IMR-90 (cell line): ENCODE measurements at regions not wholly inside any gene's neighbourhood (a gene's known extent, or its start where the extent isn't known, plus 50 kb on each side); places are given as distances from the start of the nearest gene placed in this dataset.

Source experiments
- ATAC-seq: fragments of 200-7000 bp; cut with Tn5 transposase; 2 replicates; pipeline ENCODE4 v1.9.1; 2020; ENCODE audit warnings: low read depth, mild to moderate bottlenecking, moderate library complexity
- BruUV-seq: library from RNA; stranded (reverse); fragments of 400-500 nt; replicated peaks from 2 replicates; lab custom pipeline; 2021; lab: Mats Ljungman, UMichigan
- CTCF ChIA-PET: fragments of 300-600 bp; formaldehyde crosslinking; extraction: SDS; loops from one replicate; lab custom pipeline; 2021; ENCODE audit warnings: antibody characterized with exemption; lab: Yijun Ruan, JAX
- POLR2A ChIA-PET: fragments of 300-600 bp; sonication (Branson Sonifier 250); formaldehyde crosslinking; loops from one replicate; lab custom pipeline; 2022; ENCODE audit warnings: antibody characterized with exemption; ENCODE audit not compliant: unreplicated experiment; lab: Charles Lee
- DNase-seq: peaks from one replicate; pipeline ENCODE4 v3.0.0; 2013
- H2AFZ ChIP-seq: replicated peaks from 2 replicates; pipeline ENCODE3; 2013; ENCODE audit warnings: low read length, mild to moderate bottlenecking; ENCODE audit not compliant: poor library complexity
- H2AK5ac ChIP-seq: 2 replicates; pipeline ENCODE4 v1.6.1; 2013; ENCODE audit warnings: low read depth, low read length, inconsistent platforms
- H2AK9ac ChIP-seq: replicated peaks from 2 replicates; pipeline ENCODE3; 2013; ENCODE audit warnings: mild to moderate bottlenecking, low read depth, low read length, moderate library complexity; ENCODE audit not compliant: poor library complexity
- H2BK120ac ChIP-seq: 2 replicates; pipeline ENCODE4 v1.6.1; 2013; ENCODE audit warnings: low read depth, low read length, inconsistent platforms
- H2BK15ac ChIP-seq: 3 replicates; pipeline ENCODE4 v1.6.1; 2013; ENCODE audit warnings: low read depth, low read length, inconsistent platforms
- H2BK20ac ChIP-seq: 2 replicates; pipeline ENCODE4 v1.6.1; 2013; ENCODE audit warnings: low read depth, mild to moderate bottlenecking, inconsistent platforms, low read length, moderate library complexity
- H2BK5ac ChIP-seq: 2 replicates; pipeline ENCODE4 v1.6.1; 2013; ENCODE audit warnings: mild to moderate bottlenecking, low read depth, low read length, inconsistent platforms; ENCODE audit not compliant: poor library complexity, severe bottlenecking
- H3K14ac ChIP-seq: replicated peaks from 2 replicates; pipeline ENCODE4 v1.6.1; 2013; ENCODE audit warnings: low read depth, low read length, inconsistent platforms
- H3K18ac ChIP-seq: 2 replicates; pipeline ENCODE4 v1.6.1; 2013; ENCODE audit warnings: low read depth, low read length, control low read depth
- H3K23ac ChIP-seq: 2 replicates; pipeline ENCODE4 v1.6.1; 2013; ENCODE audit warnings: low read depth, low read length, inconsistent platforms
- H3K27ac ChIP-seq: 2 replicates; pipeline ENCODE4 v1.5.1; 2013; ENCODE audit warnings: mild to moderate bottlenecking, control low read depth, low read length; ENCODE audit not compliant: insufficient read depth
- H3K27me3 ChIP-seq: 2 replicates; pipeline ENCODE4 v1.6.1; 2013; ENCODE audit warnings: low read length; ENCODE audit not compliant: control insufficient read depth, insufficient read depth
- H3K36me3 ChIP-seq: 2 replicates; pipeline ENCODE4 v1.6.1; 2013; ENCODE audit warnings: low read length, mixed read lengths; ENCODE audit not compliant: control insufficient read depth, insufficient read depth
- H3K4ac ChIP-seq: 2 replicates; pipeline ENCODE4 v1.6.1; 2013; ENCODE audit warnings: low read depth, low read length, inconsistent platforms
- H3K4me1 ChIP-seq: 2 replicates; pipeline ENCODE4 v1.6.1; 2013; ENCODE audit warnings: low read length, mixed read lengths; ENCODE audit not compliant: control insufficient read depth, insufficient read depth
- H3K4me2 ChIP-seq: 2 replicates; pipeline ENCODE4 v1.6.1; 2013; ENCODE audit warnings: low read depth, mild to moderate bottlenecking, control low read depth, low read length, moderate library complexity
- H3K4me3 ChIP-seq: 2 replicates; pipeline ENCODE4 v1.5.1; 2013; ENCODE audit warnings: low read depth, mild to moderate bottlenecking, control low read depth, low read length, moderate library complexity; ENCODE audit not compliant: insufficient read depth
- H3K56ac ChIP-seq: 2 replicates; pipeline ENCODE4 v1.6.1; 2013; ENCODE audit warnings: low read length, inconsistent platforms; ENCODE audit not compliant: insufficient read depth; ENCODE audit errors: extremely low read depth
- H3K79me1 ChIP-seq, 2 experiments: 2 replicates each; pipeline ENCODE4 v1.6.1; 2013; ENCODE audit warnings: low read length in 2 of 2, inconsistent platforms in 1 of 2, low read depth in 1 of 2
- H3K9ac ChIP-seq: 2 replicates; pipeline ENCODE4 v1.6.1; 2013; ENCODE audit warnings: low read depth, low read length, control low read depth
- H3K9me1 ChIP-seq: 2 replicates; pipeline ENCODE4 v1.6.1; 2013; ENCODE audit warnings: low read length, inconsistent platforms; ENCODE audit not compliant: insufficient read depth
- H3K9me3 ChIP-seq: 2 replicates; pipeline ENCODE4 v1.6.1; 2013; ENCODE audit warnings: low read length; ENCODE audit not compliant: control insufficient read depth, insufficient read depth
- H4K20me1 ChIP-seq: 2 replicates; pipeline ENCODE4 v1.6.1; 2013; ENCODE audit warnings: low read length, inconsistent platforms; ENCODE audit not compliant: insufficient read depth
- H4K5ac ChIP-seq: 2 replicates; pipeline ENCODE4 v1.6.1; 2013; ENCODE audit warnings: mild to moderate bottlenecking, low read depth, low read length, control low read depth
- H4K8ac ChIP-seq, 2 experiments: 2 replicates each; pipeline ENCODE4 v1.6.1; 2013; ENCODE audit warnings: low read depth in 2 of 2, low read length in 2 of 2, control low read depth in 1 of 2, inconsistent platforms in 1 of 2
- H4K91ac ChIP-seq: 2 replicates; pipeline ENCODE4 v1.6.1; 2013; ENCODE audit warnings: low read depth, low read length, inconsistent platforms; ENCODE audit not compliant: insufficient read depth
- CHD1 ChIP-seq: IDR thresholded peaks from 2 replicates; pipeline ENCODE4 v1.6.1; 2012; ENCODE audit warnings: low read depth, low read length, improper control_type of control experiment
- CTCF ChIP-seq: conservative IDR thresholded peaks from 2 replicates; pipeline ENCODE4 v1.5.1; 2012; ENCODE audit warnings: mild to moderate bottlenecking, low read depth, low read length, improper control_type of control experiment
- RAD21 ChIP-seq: IDR thresholded peaks from 2 replicates; pipeline ENCODE4 v1.6.1; 2012; ENCODE audit warnings: low read length, improper control_type of control experiment
- RFX5 ChIP-seq: IDR thresholded peaks from 2 replicates; pipeline ENCODE4 v1.8.0; 2012; ENCODE audit warnings: low read depth, mild to moderate bottlenecking, low read length, moderate library complexity
- SMC3 ChIP-seq: fragments of 150-350 bp; IDR thresholded peaks from 2 replicates; pipeline ENCODE4 v1.6.1; 2016; ENCODE audit warnings: low read depth, mild to moderate bottlenecking, antibody characterized with exemption, low read length, moderate library complexity
- WGBS, 2 experiments: methylation state at CpG; one replicate each; pipeline versions ENCODE4 v1.1.5 to v1.1.7; 2013; ENCODE audit warnings: missing lambda C conversion rate in 2 of 2; ENCODE audit not compliant: insufficient read length in 1 of 2; ENCODE audit errors: extremely low coverage in 2 of 2; 5-methylcytosine and 5-hydroxymethylcytosine counted together
- dilution Hi-C: fragments of 300-500 bp; cut with HindIII; formaldehyde crosslinking; loops from one replicate; pipeline ENCODE4 v1.14.3; 2018; ENCODE audit warnings: low sequenced_read_pairs; ENCODE audit not compliant: unreplicated experiment
- in situ Hi-C: fragments of 300-500 bp; cut with MboI; formaldehyde crosslinking; loops from 3 replicates; pipeline ENCODE4 v1.14.3; 2019; ENCODE audit warnings: low sequenced_read_pairs, inconsistent platforms, mixed read lengths
- intact Hi-C: fragments of 100-400 bp; cut with micrococcal nuclease; formaldehyde crosslinking; loops from 2 replicates; pipeline ENCODE4 v1.10.0; 2022

DNA sequence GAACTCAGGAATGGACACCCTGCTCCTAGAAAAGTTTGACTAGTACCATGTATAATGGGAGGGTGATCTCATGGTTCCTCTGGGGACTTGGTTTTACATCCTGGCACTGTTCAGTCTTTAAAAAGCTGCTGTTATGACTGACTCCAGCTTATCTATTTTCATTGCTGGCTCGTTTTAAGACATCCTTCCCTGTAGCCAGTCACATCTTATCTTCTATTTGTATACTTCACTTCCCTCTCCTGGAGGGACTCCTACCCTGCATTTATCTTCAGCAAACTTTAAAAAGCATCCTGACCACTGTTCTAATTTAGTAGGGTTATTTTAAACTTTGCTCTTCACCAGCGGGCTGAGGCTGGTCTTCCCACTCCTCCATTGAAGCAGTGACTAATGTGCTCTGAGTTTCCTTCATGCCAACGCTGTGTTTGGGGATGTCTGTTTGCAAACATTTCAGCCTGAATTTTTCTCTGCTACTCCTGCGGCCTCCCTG lies 72.9 kb upstream of the ARMC3 start:
- no peaks in the 10 kb centered on the region for H3K79me1 ChIP-seq
- no peak overlapping the region for H2BK5ac ChIP-seq
- H3K14ac ChIP-seq: peak overlapping the region; percentile 48; the same call in 1 of the 2 replicates
- TF ChIP-seq SMC3 (peak; percentile 14; the same call in 1 of the 2 replicates), CHD1 (no peak), RFX5 (no peak), RAD21 (peak; percentile 35), CTCF (peak; percentile 33; the same call in 1 of the 2 replicates)
- H3K9me3 ChIP-seq: no peaks in the 10 kb centered on the region
- POLR2A ChIA-PET: no interaction called here
- H3K4me3 ChIP-seq: no peak overlapping the region
- no peak overlapping the region for H4K5ac ChIP-seq
- H3K4ac ChIP-seq: no peak overlapping the region
- no peaks in the 10 kb centered on the region for H3K9me1 ChIP-seq
- H3K4me1 ChIP-seq: no peaks in the 10 kb centered on the region
- no peak overlapping the region for H3K56ac ChIP-seq
- H3K27me3 ChIP-seq: no peaks in the 10 kb centered on the region
- CTCF ChIA-PET: no interaction called here
- H3K23ac ChIP-seq: no peak overlapping the region
- H3K27ac ChIP-seq: no peak overlapping the region
- BruUV-seq: no TSS peak
- H3K18ac ChIP-seq: no peak overlapping the region
- no peak overlapping the region for H2AK9ac ChIP-seq
- H2AFZ ChIP-seq: no peak overlapping the region
- no peak overlapping the region for H4K8ac ChIP-seq
- H2BK20ac ChIP-seq: no peak overlapping the region
- intact Hi-C loops: no loop called here
- H4K91ac ChIP-seq: no peak overlapping the region
- in situ Hi-C loops: no loop called here
- H2BK120ac ChIP-seq: no peak overlapping the region
- dilution Hi-C loops: no loop called here
- ATAC-seq (peak; percentile 54), DNase-seq (peak; percentile 27)
- WGBS, 2 experiments: no CpG with 5 or more reads among the region's 4 CpGs
- H3K36me3 ChIP-seq: no peaks in the 10 kb centered on the region
- H2BK15ac ChIP-seq: no peak overlapping the region
- H3K9ac ChIP-seq: no peak overlapping the region
- no peak overlapping the region for H2AK5ac ChIP-seq
- H3K4me2 ChIP-seq: no peak overlapping the region
- no peaks in the 10 kb centered on the region for H4K20me1 ChIP-seq
